ENCODE measurements at regions not wholly inside any gene's neighbourhood (a gene's known extent, or its start where the extent isn't known, plus 50 kb on each side); places are given as distances from the start of the nearest gene placed in this dataset.

DNA sequence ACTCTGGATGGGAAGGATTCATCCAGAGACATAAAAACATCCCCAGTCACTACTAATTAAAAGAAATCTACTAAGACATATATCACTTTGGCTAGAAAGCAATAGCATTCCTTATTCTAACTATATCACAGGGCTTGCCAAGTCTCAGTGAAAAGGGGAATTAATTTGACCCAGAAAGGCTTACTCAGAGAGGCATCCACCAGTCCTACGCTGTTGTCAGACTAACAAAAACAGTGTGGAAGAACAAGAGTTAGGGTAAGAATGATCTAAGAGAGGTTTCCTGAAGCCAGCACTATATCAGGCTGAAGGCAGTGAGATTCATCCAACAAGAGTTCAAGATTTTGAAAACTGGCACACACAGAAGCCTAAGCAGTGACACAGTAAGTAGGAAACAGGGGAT is 126.1 kb downstream of the GDAP2 start:
- no peak for DNase-seq (ENCODE audit: low read depth, low spot score)

DNA sequence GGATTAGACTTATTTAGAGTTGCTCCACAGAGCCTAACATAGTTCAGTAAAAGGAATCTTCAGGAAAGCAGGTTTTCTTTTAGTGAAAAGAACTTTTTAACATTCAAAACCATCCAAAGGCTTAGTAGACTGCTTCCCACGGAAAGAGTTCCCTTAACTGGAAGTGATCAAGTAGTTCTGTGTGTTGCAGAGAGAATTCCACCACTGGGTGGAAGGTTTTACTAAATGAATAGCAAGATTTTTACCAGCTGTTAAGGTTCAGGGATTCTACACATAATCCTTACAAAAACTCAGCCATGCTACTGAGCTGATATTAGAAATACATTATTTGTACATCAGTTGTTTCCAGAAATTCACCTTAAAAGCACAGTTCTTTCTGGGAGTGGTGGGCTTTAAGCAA is 119.7 kb downstream of the GDAP2 start:
- no peak for DNase-seq (ENCODE audit: low read depth, low spot score)

DNA sequence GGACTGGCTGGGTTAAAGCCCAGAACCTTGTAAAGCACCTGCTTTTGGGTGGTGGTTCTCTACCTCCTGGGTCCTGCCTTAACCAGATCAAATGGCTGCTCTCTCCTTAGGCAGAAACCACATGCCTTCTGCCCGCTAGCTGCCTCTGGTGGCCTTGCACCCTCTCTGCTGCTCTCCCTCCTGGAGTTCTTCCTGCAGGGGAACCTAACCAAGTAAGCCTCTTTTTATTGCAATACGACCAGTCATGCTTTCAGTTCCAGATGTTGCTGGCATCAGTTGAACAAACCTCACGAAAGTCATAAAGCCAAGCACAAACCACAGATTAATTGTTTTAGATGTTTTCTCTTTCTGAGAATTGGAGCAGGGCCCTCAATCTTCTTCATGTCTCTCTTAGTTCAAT is 118.9 kb downstream of the GDAP2 start:
- DNase-seq (ENCODE audit: low read depth, low spot score) = no peak

DNA sequence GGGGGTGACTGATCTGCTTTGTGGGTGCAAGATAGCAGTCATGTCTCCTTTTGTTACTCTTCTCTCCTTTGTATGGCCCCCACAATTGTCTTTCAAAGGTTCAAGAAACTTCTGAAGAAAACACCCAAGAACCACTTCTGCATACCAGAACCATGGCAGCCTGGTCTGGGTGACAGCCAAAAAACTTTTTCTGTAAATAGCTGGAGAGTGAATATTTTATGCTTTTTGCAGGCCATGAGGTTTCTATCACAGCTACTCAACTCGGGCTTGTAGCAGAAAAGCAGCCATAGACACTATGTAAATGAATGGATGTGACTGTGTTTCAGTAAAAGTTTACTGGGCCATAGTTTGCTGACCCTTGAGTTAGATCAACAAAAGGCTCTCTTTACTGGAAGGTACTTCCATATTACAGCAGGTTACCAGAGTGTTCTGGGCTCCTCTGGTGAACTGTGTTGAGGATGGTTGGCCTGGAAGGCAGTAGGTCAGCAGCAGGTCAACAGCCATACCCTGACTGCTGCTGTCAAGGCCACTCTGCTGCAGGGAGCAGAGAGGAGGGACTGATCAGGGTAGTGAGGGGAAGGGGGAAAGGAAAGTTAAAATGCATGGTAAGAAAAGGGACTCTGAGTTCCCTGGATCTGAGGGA is 116.4 kb downstream of the GDAP2 start:
- DNase-seq (ENCODE audit: low read depth, low spot score) = no peak
